Activated T-cell treated with anti-CD3 and anti-CD28 coated beads, Interleukin-2, amount 50 U/mL, for 24 hours (primary cell): ENCODE measurements at regions not wholly inside any gene's neighbourhood (a gene's known extent, or its start where the extent isn't known, plus 50 kb on each side); places are given as distances from the start of the nearest gene placed in this dataset.
"Not testable (repeated sequence)": the region's sequence is repeated elsewhere in the genome, so short reads cannot be mapped to it uniquely, and the experiment has no call there.

Source experiments
- DNase-seq: peaks from one replicate; pipeline ENCODE4 v3.0.0-alpha.2; 2020
- H3K27ac Mint-ChIP-seq: 2 replicates; pipeline ENCODE4 v1.8.0; 2020; ENCODE audit warnings: mild to moderate bottlenecking, mixed read lengths
- H3K27me3 Mint-ChIP-seq: 2 replicates; pipeline ENCODE4 v1.8.0; 2020; ENCODE audit warnings: mixed read lengths
- H3K36me3 Mint-ChIP-seq: 2 replicates; pipeline ENCODE4 v1.8.0; 2020; ENCODE audit warnings: low read depth, mixed read lengths
- H3K4me1 Mint-ChIP-seq: 2 replicates; pipeline ENCODE4 v1.8.0; 2020; ENCODE audit warnings: low read depth, mixed read lengths
- H3K4me3 Mint-ChIP-seq: 2 replicates; pipeline ENCODE4 v1.8.0; 2020; ENCODE audit warnings: mild to moderate bottlenecking, moderate library complexity, mixed read lengths
- H3K9me3 Mint-ChIP-seq: 2 replicates; pipeline ENCODE4 v1.8.0; 2020; ENCODE audit warnings: mixed read lengths

GRCh38 chr10:94230134-94230785, 132.5 kb downstream of the NOC3L start:
- no peaks in the 10 kb centered on the region for H3K9me3 Mint-ChIP-seq
- H3K4me1 Mint-ChIP-seq = no peaks in the 10 kb centered on the region
- H3K36me3 Mint-ChIP-seq = no peaks in the 10 kb centered on the region

GRCh38 chr10:94232711-94233383, 129.9 kb downstream of the NOC3L start:
- DNase-seq = no peak

More at GRCh38 chr10:94230134-94230785, 132.5 kb downstream of the NOC3L start:
- no peak for DNase-seq
- H3K4me3 Mint-ChIP-seq = no peak overlapping the region
- H3K27ac Mint-ChIP-seq = no peak overlapping the region
- peaks cover 3% of the 10 kb centered on the region for H3K27me3 Mint-ChIP-seq

GRCh38 chr10:94235461-94235860, 127.3 kb downstream of the NOC3L start:
- Mint-ChIP-seq H3K4me1 (no peaks in the 10 kb centered on the region), H3K9me3 (no peaks in the 10 kb centered on the region), H3K27me3 (peaks cover 20% of the 10 kb centered on the region), H3K4me3 (no peak overlapping the region), H3K27ac (no peak overlapping the region), H3K36me3 (no peaks in the 10 kb centered on the region)
- DNase-seq = no peak

More at GRCh38 chr10:94232711-94233383, 129.9 kb downstream of the NOC3L start:
- H3K36me3 Mint-ChIP-seq = no peaks in the 10 kb centered on the region
- H3K27ac Mint-ChIP-seq = no peak overlapping the region
- peaks cover 8% of the 10 kb centered on the region for H3K27me3 Mint-ChIP-seq
- no peak overlapping the region for H3K4me3 Mint-ChIP-seq
- no peaks in the 10 kb centered on the region for H3K4me1 Mint-ChIP-seq
- H3K9me3 Mint-ChIP-seq = no peaks in the 10 kb centered on the region

DNA sequence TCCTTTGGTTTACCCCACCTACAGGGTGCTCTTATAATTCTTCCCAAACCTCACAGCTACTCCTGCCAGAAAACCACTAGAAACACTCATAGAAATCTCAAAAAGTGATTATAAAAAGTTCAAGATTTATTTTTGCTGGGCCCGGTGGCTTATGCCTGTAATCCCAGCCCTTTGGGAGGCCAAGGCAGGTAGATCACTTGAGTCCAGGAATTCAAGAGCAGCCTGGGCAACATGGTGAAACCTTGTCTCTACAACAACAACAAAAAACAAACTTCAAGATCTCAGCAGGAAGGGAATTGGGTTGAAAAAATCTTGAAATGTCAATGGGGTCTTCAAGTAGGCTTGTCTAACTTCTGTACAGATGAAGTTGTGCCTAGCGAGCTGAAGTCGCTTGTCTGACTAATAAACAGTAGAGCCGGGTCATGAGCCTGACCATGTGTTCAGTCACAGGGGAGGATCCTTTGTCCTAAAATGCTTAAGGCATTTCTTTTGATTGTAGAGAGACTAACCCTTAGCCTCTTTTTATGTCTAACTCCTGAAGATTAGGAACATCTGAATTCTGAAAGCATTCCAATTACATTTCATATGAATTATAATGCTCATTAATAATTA, 124.6 kb downstream of the NOC3L start:
- H3K27me3 Mint-ChIP-seq = peaks cover 27% of the 10 kb centered on the region
- no peaks in the 10 kb centered on the region for H3K4me1 Mint-ChIP-seq
- no peak overlapping the region for H3K4me3 Mint-ChIP-seq
- no peaks in the 10 kb centered on the region for H3K9me3 Mint-ChIP-seq
- no peaks in the 10 kb centered on the region for H3K36me3 Mint-ChIP-seq
- DNase-seq = no peak
- H3K27ac Mint-ChIP-seq = no peak overlapping the region

DNA sequence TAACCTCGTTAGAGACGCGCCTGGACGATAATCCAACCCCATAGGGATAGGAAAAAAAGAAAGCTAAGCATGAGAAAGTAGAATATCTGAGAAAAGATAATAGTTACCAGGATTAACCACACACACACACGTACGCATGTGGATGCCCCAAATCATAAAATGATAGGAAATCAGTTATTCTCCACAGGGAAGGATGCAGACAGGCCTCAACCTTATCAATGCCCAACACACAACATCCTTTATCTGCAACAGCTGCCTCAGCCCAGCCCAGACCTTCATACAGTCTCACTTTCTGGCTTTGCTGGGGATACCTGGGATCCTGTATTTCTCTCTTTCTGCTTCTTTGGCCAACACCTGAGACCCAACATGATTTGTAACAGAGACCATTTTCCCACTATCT, 123.0 kb downstream of the NOC3L start:
- Mint-ChIP-seq H3K27me3 (peaks cover 35% of the 10 kb centered on the region), H3K9me3 (no peaks in the 10 kb centered on the region), H3K36me3 (no peaks in the 10 kb centered on the region), H3K4me3 (no peak overlapping the region), H3K4me1 (no peaks in the 10 kb centered on the region), H3K27ac (no peak overlapping the region)
- DNase-seq = no peak

DNA sequence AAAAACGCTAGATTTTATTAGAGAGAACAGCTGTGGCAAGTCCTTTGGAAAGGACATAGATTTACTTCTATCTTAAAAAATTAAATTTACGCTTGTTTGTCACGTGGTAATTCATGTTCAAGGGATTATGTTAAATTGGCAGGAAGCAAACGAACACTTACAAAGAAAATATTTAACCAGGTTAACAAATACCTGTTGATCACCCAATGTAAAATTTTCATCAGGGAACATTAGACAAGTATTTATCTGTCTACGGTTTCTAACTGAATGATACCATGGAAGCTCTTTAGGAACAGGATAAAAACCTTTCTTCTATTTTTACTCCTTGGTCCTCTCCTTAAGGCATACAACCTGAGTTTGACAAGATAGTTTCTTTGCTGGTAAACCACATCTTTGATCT, 122.2 kb downstream of the NOC3L start:
- Mint-ChIP-seq H3K4me3 (no peak overlapping the region), H3K9me3 (no peaks in the 10 kb centered on the region), H3K27ac (no peak overlapping the region), H3K4me1 (no peaks in the 10 kb centered on the region), H3K27me3 (peaks cover 38% of the 10 kb centered on the region), H3K36me3 (no peaks in the 10 kb centered on the region)
- DNase-seq = no peak

DNA sequence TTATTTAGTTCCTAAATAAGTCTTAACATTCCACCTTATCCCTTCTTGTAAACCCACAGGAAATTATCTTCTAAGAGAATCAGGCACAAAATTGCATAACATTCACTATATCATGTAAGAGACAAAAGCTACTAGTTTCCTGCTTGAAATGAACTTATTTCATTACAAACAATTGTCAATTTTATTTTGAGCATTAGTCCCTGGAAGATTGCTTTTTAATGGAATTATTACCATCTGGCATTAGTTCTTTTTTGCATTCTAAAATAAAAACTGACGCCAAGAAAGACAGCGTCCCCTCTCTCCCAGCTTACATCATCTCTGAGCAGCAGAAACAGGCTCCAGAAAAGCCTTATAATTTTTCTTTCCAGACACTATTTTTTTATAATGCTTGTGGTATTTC, 121.8 kb downstream of the NOC3L start:
- DNase-seq = no peak
- H3K27ac Mint-ChIP-seq = no peak overlapping the region

GRCh38 chr10:94251098-94251497, 111.6 kb downstream of the NOC3L start:
- no peaks in the 10 kb centered on the region for H3K36me3 Mint-ChIP-seq
- H3K4me3 Mint-ChIP-seq = no peak overlapping the region

More for the DNA sequence above, 121.8 kb downstream of the NOC3L start:
- H3K36me3 Mint-ChIP-seq = no peaks in the 10 kb centered on the region
- H3K9me3 Mint-ChIP-seq = no peaks in the 10 kb centered on the region
- H3K4me3 Mint-ChIP-seq = no peak overlapping the region
- H3K4me1 Mint-ChIP-seq = no peaks in the 10 kb centered on the region
- H3K27me3 Mint-ChIP-seq = peaks cover 38% of the 10 kb centered on the region

DNA sequence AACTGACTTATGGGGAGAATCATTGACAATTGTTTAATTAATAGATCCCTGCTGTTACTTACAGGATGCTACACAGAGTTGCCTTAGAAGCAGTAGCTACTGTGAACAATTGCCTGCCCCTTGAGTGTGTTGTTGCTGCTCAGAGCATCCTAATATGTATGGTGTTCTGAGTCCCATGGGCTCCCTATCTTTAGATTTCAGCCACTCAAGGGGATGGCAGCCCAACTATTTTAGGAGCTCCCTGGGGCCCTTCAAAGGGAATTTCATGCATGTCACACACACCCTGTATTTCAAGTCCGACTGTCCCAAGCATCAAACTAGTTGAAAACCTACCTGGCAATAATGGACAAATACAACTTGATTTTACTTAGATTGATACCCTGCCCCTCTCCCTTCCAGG, 111.2 kb downstream of the NOC3L start:
- H3K4me3 Mint-ChIP-seq = no peak overlapping the region
- H3K9me3 Mint-ChIP-seq = no peaks in the 10 kb centered on the region
- H3K27me3 Mint-ChIP-seq = peaks cover 39% of the 10 kb centered on the region
- no peak for DNase-seq
- no peaks in the 10 kb centered on the region for H3K4me1 Mint-ChIP-seq
- H3K36me3 Mint-ChIP-seq = no peaks in the 10 kb centered on the region
- H3K27ac Mint-ChIP-seq = no peak overlapping the region

More at GRCh38 chr10:94251098-94251497, 111.6 kb downstream of the NOC3L start:
- H3K27ac Mint-ChIP-seq = no peak overlapping the region
- no peaks in the 10 kb centered on the region for H3K4me1 Mint-ChIP-seq
- H3K9me3 Mint-ChIP-seq = no peaks in the 10 kb centered on the region
- no peak for DNase-seq
- peaks cover 39% of the 10 kb centered on the region for H3K27me3 Mint-ChIP-seq

DNA sequence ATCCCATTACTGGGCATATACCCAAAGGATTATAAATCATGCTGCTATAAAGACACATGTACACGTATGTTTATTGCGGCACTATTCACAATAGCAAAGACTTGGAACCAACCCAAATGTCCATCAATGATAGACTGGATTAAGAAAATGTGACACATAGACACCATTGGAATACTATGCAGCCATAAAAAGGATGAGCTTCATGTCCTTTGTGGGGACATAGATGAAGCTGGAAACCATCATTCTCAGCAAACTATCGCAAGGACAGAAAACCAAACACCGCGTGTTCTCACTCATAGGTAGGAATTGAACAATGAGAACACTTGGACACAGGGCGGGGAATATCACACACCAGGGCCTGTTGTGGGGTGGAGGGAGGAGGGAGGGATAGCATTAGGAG, 105.3 kb downstream of the NOC3L start:
- H3K4me1 Mint-ChIP-seq = not testable (repeated sequence)

GRCh38 chr10:94260455-94260854, 102.3 kb downstream of the NOC3L start:
- Mint-ChIP-seq H3K4me1 (no peaks in the 10 kb centered on the region), H3K9me3 (no peaks in the 10 kb centered on the region), H3K27ac (no peak overlapping the region), H3K27me3 (peaks cover 16% of the 10 kb centered on the region), H3K4me3 (no peak overlapping the region), H3K36me3 (no peaks in the 10 kb centered on the region)
- DNase-seq = no peak

More for the DNA sequence above, 105.3 kb downstream of the NOC3L start:
- not testable (repeated sequence) for H3K9me3 Mint-ChIP-seq, H3K27ac Mint-ChIP-seq, H3K4me3 Mint-ChIP-seq, H3K36me3 Mint-ChIP-seq, DNase-seq
- peaks cover 26% of the 10 kb centered on the region for H3K27me3 Mint-ChIP-seq

GRCh38 chr10:94264085-94264484, 98.7 kb downstream of the NOC3L start:
- no peak for DNase-seq
- Mint-ChIP-seq H3K27ac (no peak overlapping the region), H3K4me1 (no peaks in the 10 kb centered on the region), H3K27me3 (peaks cover 20% of the 10 kb centered on the region), H3K9me3 (no peaks in the 10 kb centered on the region), H3K36me3 (no peaks in the 10 kb centered on the region), H3K4me3 (no peak overlapping the region)

GRCh38 chr10:94266091-94266490, 96.6 kb downstream of the NOC3L start:
- Mint-ChIP-seq H3K27me3 (peaks cover 25% of the 10 kb centered on the region), H3K4me1 (no peaks in the 10 kb centered on the region), H3K4me3 (no peak overlapping the region), H3K27ac (no peak overlapping the region), H3K36me3 (no peaks in the 10 kb centered on the region), H3K9me3 (peaks cover 3% of the 10 kb centered on the region)
- DNase-seq = no peak

GRCh38 chr10:94268652-94269051, 94.1 kb downstream of the NOC3L start:
- H3K4me3 Mint-ChIP-seq = no peak overlapping the region
- no peak for DNase-seq
- no peaks in the 10 kb centered on the region for H3K36me3 Mint-ChIP-seq
- H3K27ac Mint-ChIP-seq = no peak overlapping the region
- H3K4me1 Mint-ChIP-seq = no peaks in the 10 kb centered on the region
- peaks cover 14% of the 10 kb centered on the region for H3K9me3 Mint-ChIP-seq
- peaks cover 18% of the 10 kb centered on the region for H3K27me3 Mint-ChIP-seq

- Mint-ChIP-seq H3K4me1 (no peaks in the 10 kb centered on the region), H3K36me3 (no peaks in the 10 kb centered on the region), H3K9me3 (peaks cover 14% of the 10 kb centered on the region), H3K4me3 (no peak overlapping the region), H3K27ac (no peak overlapping the region), H3K27me3 (peaks cover 10% of the 10 kb centered on the region)
- DNase-seq = no peak
These were observed 88.5 kb downstream of the NOC3L start for GRCh38 chr10:94274142-94274787.
